GM12878 (cell line): ENCODE measurements at regions not wholly inside any gene's neighbourhood (a gene's known extent, or its start where the extent isn't known, plus 50 kb on each side); places are given as distances from the start of the nearest gene placed in this dataset.
"Not testable (repeated sequence)": the region's sequence is repeated elsewhere in the genome, so short reads cannot be mapped to it uniquely, and the experiment has no call there.

Experiments used
- ATAC-seq: fragments of 200-7000 bp; cut with Tn5 transposase; 3 replicates; pipeline ENCODE4 v1.9.1; 2020; ENCODE audit warnings: mild to moderate bottlenecking, moderate library complexity
- BruUV-seq: library from RNA; stranded (reverse); fragments of 400-500 nt; replicated peaks from 2 replicates; lab custom pipeline; 2021; lab: Mats Ljungman, UMichigan
- CTCF ChIA-PET: fragments of 300-600 bp; sonication (Branson Sonifier 250); formaldehyde crosslinking; extraction: SDS; loops from one replicate; lab custom pipeline; 2021; ENCODE audit warnings: inconsistent platforms; lab: Yijun Ruan, JAX
- POLR2A ChIA-PET: fragments of 350-600 bp; formaldehyde crosslinking; extraction: SDS; loops from one replicate; lab custom pipeline; 2021; ENCODE audit warnings: inconsistent platforms; lab: Charles Lee
- RAD21 ChIA-PET: fragments of 300-600 bp; sonication (Branson Sonifier 250); formaldehyde crosslinking; loops from one replicate; lab custom pipeline; 2023; ENCODE audit warnings: antibody characterized with exemption; ENCODE audit not compliant: unreplicated experiment; lab: Charles Lee
- SMC1A ChIA-PET: fragments of 300-600 bp; sonication (Branson Sonifier 250); formaldehyde crosslinking; loops from one replicate; lab custom pipeline; 2023; ENCODE audit not compliant: unreplicated experiment, uncharacterized antibody; lab: Charles Lee
- DNase-seq: peaks from one replicate; pipeline ENCODE4 v3.0.0-alpha.2; 2011; ENCODE audit warnings: low read depth, low spot score
- FAIRE-seq: peaks from 3 replicates; lab custom pipeline; 2011; peaks lifted over from hg19 to GRCh38; lab: Jason Lieb, UNC
- H2AFZ ChIP-seq: 2 replicates; pipeline ENCODE4 v1.6.0; 2011; ENCODE audit warnings: low read depth, low read length, control low read depth; ENCODE audit not compliant: control insufficient read depth
- H3K27ac ChIP-seq: 2 replicates; pipeline ENCODE4 v1.5.1; 2011; ENCODE audit warnings: control low read depth; ENCODE audit not compliant: control insufficient read depth, insufficient read depth
- H3K27me3 ChIP-seq, 2 experiments: replicated peaks in 1 of 2; 2 replicates each; pipeline versions ENCODE4 v1.6.0 to v1.6.1; 2011; ENCODE audit warnings: low read length in 1 of 2; ENCODE audit not compliant: control insufficient read depth in 2 of 2, insufficient read depth in 2 of 2
- H3K36me3 ChIP-seq, 2 experiments: 2 replicates each; pipeline ENCODE4 v1.5.1; 2011; ENCODE audit warnings: low read length in 1 of 2; ENCODE audit not compliant: control insufficient read depth in 2 of 2, insufficient read depth in 2 of 2
- H3K4me1 ChIP-seq: 2 replicates; pipeline ENCODE4 v1.6.1; 2011; ENCODE audit warnings: mild to moderate bottlenecking, low read length, moderate library complexity, mixed read lengths; ENCODE audit not compliant: control insufficient read depth, insufficient read depth
- H3K4me2 ChIP-seq: 2 replicates; pipeline ENCODE4 v1.6.0; 2011; ENCODE audit warnings: control low read depth; ENCODE audit not compliant: control insufficient read depth, insufficient read depth
- H3K4me3 ChIP-seq: fragments of 200-600 bp; sonication (generic); 2 replicates; pipeline ENCODE4 v1.5.1; 2016
- H3K79me2 ChIP-seq: 2 replicates; pipeline ENCODE4 v1.6.0; 2011; ENCODE audit warnings: low read length; ENCODE audit not compliant: control insufficient read depth, insufficient read depth
- H3K9ac ChIP-seq: 2 replicates; pipeline ENCODE4 v1.8.0; 2011; ENCODE audit warnings: low read length, control low read depth, mixed read lengths; ENCODE audit not compliant: control insufficient read depth, insufficient read depth
- H3K9me3 ChIP-seq: replicated peaks from 3 replicates; pipeline ENCODE4 v1.5.1; 2011; ENCODE audit warnings: mild to moderate bottlenecking, low read length; ENCODE audit not compliant: control insufficient read depth, insufficient read depth
- H4K20me1 ChIP-seq: 2 replicates; pipeline ENCODE4 v1.6.0; 2011; ENCODE audit not compliant: control insufficient read depth, insufficient read depth
- EP300 ChIP-seq, 2 experiments: fragments of 150-350 bp in 1 of 2; IDR thresholded peaks; 2 replicates each; pipeline ENCODE4 v1.6.1; 2011 to 2012; ENCODE audit warnings: low read depth in 2 of 2, low read length in 2 of 2, borderline replicate concordance in 1 of 2, improper control_type of control experiment in 1 of 2, inconsistent platforms in 1 of 2; ENCODE audit not compliant: control insufficient read depth in 1 of 2
- IKZF1 ChIP-seq: fragments of 450-650 bp; conservative IDR thresholded peaks from 2 replicates; pipeline ENCODE4 v1.6.1; 2017; ENCODE audit warnings: antibody characterized with exemption, mild to moderate bottlenecking
- JUND ChIP-seq: IDR thresholded peaks from 2 replicates; pipeline ENCODE4 v1.6.1; 2012; ENCODE audit warnings: low read depth, mild to moderate bottlenecking, low read length, improper control_type of control experiment, moderate library complexity
- SMC3 ChIP-seq: IDR thresholded peaks from 2 replicates; pipeline ENCODE4 v1.6.1; 2011; ENCODE audit warnings: low read length, improper control_type of control experiment, borderline replicate concordance
- ZNF24 ChIP-seq: fragments of 450-650 bp; IDR thresholded peaks from 2 replicates; pipeline ENCODE4 v1.6.1; 2017; ENCODE audit warnings: antibody characterized with exemption, mild to moderate bottlenecking
- WGBS: methylation state at CpG from one replicate; pipeline ENCODE4 v1.1.6; 2016; ENCODE audit warnings: low lambda C conversion rate; ENCODE audit not compliant: insufficient replicate concordance, insufficient coverage; ENCODE audit errors: missing lambda C conversion rate; 5-methylcytosine and 5-hydroxymethylcytosine counted together
- in situ Hi-C: fragments of 300-500 bp; cut with MboI; formaldehyde crosslinking; loops from 9 replicates; pipeline ENCODE4 v1.14.3; 2018; ENCODE audit warnings: mixed read lengths
- intact Hi-C: fragments of 100-400 bp; cut with micrococcal nuclease; formaldehyde crosslinking; loops from one replicate; pipeline ENCODE4 v1.14.2; 2022; ENCODE audit not compliant: unreplicated experiment

GRCh38 chr4:31259119-31259518 is 539.0 kb downstream of the PCDH7 start (continued):
- TF ChIP-seq ZNF24: no peak
- TF ChIP-seq EP300 (IDR thresholded peaks at IDR 0.05; ENCODE audit: borderline replicate concordance in 1 of 2, control insufficient read depth in 1 of 2, low read depth in 2 of 2, low read length in 2 of 2): no peak
- no peak for TF ChIP-seq SMC3

DNA sequence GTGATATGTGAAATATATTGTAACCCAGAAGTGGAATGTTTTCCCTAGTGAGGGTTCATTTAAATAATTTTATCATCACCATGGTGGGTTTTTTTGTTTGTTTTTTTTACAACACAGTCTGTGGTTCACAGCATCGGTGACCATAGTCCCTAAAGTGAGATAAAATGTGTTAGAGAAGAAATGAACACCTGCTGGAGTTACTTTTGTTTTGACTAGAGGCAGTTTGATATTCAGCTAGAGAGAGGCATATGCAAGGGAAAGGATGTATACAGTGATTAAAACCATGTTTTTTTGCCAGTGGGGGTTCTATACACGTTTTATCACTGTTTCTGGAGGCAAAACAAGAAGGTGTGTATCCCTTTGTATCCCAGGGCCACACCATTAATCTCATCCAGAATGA is 541.5 kb downstream of the PCDH7 start:
- peak; percentile 75 for ATAC-seq
- FAIRE-seq: no peak
- Histone ChIP-seq H3K79me2 (no peaks in the 10 kb centered on the region), H4K20me1 (no peaks in the 10 kb centered on the region), H3K36me3 (no peaks in the 10 kb centered on the region), H2AFZ (no peak overlapping the region), H3K9ac (no peak overlapping the region), H3K27ac (no peak overlapping the region), H3K27me3 (no peaks in the 10 kb centered on the region), H3K4me3 (no peak overlapping the region), H3K9me3 (no peaks in the 10 kb centered on the region; the same call in 2 of the 3 replicates), H3K4me2 (no peak overlapping the region), H3K4me1 (no peaks in the 10 kb centered on the region)
- in situ Hi-C loops (no loop called here), intact Hi-C loops (no loop called here)
- ChIA-PET RAD21 (no interaction called here), POLR2A (no interaction called here), CTCF (no interaction called here), SMC1A (interaction anchor here (0.7 to 2.0 kb wide), 2 partner anchors 11 to 89 kb away, joined by 3 to 6 read pairs; no protein-coding TSS in a partner anchor)
- no peak for DNase-seq
- WGBS: 4% methylated on average over 2 of the region's 2 CpGs
- TF ChIP-seq IKZF1 (0 out of 2 replicates have a peak, but pooled peaks have one; percentile 14), JUND (no peak)
- no TSS peak for BruUV-seq

- CTCF ChIA-PET, H3K9me3 ChIP-seq, H4K20me1 ChIP-seq, BruUV-seq, H3K36me3 ChIP-seq, ATAC-seq, FAIRE-seq, H3K4me1 ChIP-seq, intact Hi-C loops, H3K4me3 ChIP-seq, in situ Hi-C loops, H3K79me2 ChIP-seq, H3K9ac ChIP-seq, SMC1A ChIA-PET, H3K4me2 ChIP-seq, H3K27me3 ChIP-seq, H3K27ac ChIP-seq, DNase-seq, H2AFZ ChIP-seq: not testable (repeated sequence)
- ChIA-PET RAD21 (interaction anchor here (0.7 to 1.2 kb wide), 2 partner anchors 39 to 91 kb away, joined by 3 to 6 read pairs; no protein-coding TSS in a partner anchor), POLR2A (interaction anchor here (1.4 kb wide), 1 partner anchor 9 kb away, joined by 4 read pairs; no protein-coding TSS in a partner anchor)
- 50% methylated on average over 4 of the region's 4 CpGs for WGBS
Observed at GRCh38 chr4:31266094-31266493, 545.9 kb downstream of the PCDH7 start.
